ENCODE measurements at regions not wholly inside any gene's neighbourhood (a gene's known extent, or its start where the extent isn't known, plus 50 kb on each side); places are given as distances from the start of the nearest gene placed in this dataset.
"Not testable (repeated sequence)": the region's sequence is repeated elsewhere in the genome, so short reads cannot be mapped to it uniquely, and the experiment has no call there.

DNA sequence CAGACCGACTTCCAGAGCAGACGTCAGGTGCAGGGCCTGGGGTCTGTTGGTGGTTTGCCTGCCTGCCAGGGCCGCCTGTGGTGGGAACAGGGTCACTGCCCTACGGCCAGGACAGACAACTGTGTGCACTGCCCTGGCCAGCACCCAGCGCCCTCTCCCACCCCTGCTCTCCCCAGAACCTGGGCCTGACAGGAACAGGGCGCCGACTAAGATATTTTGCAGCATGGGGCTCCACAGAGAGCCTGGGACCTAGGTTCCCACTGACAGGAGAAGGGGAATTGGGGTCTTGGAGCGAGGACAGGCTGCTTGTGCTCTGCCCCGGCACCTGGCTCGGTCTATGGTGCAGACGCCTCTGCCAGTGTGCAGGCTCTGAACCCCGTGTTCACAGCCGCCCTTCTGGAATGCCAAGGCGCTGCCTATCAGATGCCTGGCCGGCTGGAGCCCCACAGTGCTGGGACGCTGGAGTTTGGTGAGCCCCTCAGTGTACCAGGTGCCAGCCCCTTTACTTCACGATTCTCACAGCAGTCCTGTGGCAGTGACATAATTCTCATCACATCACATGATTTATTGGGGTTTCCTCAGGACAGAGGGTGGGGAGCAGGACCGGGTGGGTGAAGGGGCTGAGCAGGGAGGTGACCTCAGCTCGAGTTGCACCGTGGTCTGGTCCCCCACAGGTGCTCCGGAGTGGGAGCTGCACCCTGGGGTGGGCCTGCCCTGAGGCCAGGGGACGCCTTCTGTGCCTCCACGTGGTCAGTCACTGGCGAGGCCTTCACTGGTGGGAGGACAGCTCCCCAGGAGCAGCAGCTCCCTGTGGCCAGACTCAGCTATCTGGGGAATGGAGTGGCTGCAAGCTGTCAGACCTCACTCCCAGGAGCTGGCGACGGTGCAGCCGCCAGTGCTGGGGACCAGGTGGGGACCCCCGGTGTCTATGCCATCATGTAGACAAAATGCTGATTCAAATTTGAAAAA lies 113.8 kb upstream of the LRPAP1 start:
- no peak for DNase-seq

DNA sequence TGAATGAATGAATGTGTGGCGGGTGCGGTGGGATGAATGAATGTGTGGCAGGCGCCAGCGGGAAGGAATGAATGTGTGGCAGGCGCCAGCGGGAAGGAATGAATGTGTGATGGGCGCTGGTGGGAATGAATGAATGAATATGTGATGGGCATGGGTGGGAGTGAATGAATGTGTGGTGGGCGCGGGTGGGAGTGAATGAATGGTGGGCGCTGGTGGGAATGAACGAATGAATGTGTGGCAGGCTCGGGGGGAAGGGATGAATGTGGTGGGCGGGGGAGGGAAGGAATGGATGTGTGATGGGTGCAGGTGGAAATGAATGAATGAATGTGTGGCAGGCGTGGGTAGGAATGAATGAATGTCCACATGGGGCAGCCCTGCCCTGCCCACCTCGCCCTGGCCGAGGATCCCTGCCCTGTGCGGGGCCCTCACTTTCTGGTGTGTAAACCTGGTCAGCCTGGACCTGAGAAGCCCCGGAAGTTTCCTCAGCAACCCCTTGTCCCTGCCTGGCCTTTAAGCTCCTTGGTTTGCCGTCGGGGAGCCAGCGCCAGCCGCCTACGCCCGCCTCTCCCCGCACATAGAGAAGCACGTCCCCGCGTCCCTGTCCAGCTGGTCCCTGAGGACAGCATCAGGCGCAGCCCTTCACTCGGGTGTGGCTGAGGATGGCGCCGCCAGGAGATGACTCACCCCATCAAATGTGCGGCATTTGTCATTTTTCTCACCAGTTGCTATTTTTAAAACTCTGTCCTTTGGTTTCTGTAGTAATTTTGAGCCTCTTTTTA lies 112.8 kb upstream of the LRPAP1 start:
- DNase-seq = no peak

DNA sequence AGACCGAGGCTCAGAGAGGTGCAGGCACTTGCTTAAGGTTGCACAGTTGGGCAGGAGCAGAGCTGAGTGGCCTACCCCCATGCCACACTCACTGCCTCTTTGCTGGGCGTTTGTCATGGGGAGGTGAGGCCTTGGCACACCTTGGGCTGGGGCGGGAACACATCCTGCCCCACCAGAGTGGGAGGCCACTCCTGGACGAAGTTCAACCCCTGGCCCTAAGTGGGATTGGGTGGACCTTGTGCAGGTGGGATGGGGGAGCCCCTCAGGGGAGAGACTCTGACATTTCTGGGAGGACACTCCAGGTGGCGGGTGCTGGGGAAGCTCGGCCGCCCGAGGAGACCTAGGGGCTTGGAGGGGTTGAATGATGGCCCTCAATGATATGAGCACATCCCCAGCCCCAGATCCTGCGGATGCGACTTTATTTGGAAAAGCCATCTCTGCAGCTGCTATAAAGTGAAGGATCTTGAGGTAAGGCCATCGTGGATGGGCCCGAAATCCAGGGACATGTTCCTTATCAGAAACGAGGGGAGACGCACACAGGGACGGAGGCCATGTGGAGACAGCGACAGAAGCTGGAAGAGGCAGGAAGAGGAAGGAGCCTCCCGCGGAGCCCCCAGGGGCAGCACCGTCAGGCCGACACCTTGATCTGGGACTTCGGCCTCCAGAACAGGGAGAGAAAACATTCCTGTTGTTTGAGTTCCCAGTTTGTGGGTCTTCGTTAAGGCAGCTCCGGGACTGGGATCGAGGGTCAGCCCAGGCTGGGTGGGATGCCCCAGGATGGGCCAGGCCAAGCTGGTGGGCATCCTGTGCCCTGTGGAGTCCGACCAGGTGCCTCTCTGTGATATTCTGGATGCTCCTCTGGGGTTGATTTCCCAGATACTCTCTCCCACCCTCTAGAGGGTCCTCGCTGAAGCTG lies 111.6 kb upstream of the LRPAP1 start:
- no peak for DNase-seq

DNA sequence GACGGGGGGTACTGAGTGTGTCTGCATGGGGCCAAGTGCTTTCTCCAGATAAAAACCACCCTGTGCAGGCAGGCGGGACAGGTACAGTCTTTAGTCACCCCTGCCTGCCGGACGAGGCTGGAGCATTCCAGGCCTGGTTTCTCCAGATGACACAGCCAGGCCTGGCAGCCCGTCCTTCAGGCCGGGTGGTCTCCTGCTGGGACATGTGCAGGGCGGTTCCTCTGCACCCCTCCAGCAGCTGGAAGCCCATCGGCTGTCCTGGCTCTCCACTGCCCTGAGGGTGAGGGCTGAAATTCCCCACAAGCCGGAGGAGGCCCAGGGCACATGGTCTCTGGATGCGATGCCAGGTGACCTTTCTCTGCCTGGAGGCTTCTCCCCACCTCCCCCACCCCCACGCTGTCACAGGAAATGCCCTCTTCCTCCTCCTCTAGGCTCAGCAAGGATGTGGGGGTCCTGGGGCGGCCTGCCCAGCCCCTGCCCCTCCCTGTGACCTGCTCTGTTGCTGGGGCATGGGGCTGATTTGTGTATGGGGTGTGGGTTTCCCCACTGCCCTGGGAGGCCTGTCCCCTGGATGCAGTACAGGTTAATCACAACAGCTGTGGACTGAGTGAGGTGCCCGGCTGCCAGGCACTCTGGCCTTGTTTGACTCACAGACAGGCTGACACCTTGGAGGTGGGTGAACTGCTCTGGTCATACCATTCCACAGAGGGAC lies 110.7 kb upstream of the LRPAP1 start:
- DNase-seq = no peak

DNA sequence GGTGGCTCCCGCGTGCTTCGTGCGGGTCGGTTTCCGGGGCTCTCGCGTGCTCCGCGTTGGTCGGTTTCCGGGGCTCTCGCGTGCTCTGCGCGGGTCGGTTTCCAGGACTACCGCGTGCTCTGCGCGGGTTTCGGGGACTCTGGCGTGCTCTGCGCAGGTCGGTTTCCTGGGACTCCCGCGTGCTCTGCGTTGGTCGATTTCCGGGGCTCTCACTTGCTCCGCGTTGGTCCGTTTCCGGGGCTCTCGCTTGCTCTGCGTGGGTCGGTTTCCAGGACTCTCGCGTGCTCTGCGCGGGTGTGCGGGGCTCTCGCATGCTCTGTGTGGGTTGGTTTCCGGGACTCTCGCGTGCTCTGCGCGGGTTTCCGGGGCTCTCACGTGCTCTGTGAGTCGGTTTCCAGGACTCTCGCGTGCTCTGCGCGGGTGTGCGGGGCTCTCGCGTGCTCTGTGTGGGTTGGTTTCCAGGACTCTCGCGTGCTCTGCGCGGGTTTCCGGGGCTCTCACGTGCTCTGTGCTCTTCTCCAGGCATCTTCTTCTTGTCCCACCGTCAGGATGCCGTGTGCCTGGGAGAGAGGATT lies 109.9 kb upstream of the LRPAP1 start:
- DNase-seq = no peak

DNA sequence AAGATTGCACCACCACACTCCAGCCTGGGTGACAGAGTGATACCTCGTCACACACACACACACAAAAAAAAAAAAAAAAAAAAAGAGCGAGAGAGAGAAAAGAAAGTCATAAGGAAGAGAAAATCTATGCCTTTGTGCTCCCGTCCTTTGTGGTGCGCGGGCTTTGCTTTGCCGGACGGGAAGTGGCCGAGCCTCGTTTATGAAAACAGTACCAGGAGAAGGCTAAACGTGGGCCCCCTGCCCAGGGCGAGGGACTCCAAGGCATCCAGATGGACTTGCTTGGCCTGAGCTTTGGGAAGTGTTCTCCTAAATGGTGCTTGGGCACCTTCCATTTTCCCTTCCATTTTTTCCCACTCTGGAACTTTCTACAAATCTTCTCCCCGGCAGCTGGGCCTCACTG lies 109.3 kb upstream of the LRPAP1 start:
- DNase-seq = no peak

DNA sequence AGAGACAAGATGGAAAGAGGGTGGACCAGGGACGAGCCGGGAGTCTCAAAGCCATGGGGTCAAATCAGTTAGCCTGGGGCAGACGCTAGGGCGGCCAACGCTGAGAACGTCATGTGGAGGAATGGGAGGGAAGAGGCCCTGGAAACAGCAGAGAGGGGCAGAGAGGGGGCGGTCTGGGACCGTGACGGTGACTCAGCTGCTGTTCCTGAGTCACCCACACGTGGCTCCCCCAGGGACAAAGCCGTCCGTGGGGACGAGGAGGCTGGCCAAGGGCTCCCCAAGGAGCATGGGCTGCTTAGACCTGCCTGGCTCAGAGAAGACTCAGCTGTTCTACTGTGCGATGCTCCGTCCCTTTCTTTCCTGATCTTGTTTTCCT lies 108.4 kb upstream of the LRPAP1 start:
- DNase-seq = no peak

DNA sequence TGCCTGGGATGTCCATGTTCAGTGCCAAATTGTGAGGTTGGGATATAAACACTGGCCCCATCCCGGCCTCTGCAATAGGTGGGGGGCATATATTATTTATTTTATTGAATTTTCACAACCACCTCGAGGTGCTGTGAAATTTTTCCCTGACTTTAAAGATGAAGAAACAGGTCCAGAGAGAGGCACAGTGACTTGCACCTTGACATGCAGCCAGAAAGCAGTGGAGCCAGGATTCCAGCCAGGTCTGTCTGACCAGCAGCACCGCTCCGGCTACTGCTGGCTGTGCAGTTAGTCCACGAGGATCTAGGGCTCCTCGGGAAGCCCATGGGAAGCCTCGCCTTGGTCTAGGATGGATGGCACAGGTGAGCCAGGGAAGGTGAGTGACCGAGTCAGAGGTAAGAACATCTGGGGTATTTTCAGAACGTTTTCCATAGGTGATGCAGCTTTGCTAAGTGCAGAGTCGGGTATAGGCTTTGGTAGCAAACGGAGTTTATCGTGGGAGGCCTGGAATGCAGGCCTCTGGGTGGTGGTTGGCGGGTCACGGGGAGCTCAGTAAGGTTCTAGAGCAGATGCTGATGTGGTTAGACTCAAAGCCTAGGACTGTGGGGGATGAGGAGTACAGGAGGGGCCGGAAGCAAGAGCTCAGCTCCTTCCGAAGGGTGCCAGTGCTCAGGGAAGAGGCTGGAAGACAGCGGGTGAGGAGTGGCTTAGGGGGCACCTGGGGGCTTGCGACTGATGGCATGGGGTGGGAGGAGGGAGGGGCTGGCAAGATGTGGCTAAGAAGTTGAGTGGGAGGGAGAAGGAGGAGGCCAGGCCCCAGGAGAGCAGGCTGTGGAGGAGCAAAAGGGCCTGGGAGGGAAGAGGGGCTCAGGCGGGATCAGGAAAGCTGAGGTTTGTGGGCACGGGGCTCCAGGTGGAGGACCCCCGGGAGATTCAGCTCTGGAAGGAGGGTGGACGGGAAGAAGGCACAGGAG lies 107.7 kb upstream of the LRPAP1 start:
- no peak for DNase-seq

DNA sequence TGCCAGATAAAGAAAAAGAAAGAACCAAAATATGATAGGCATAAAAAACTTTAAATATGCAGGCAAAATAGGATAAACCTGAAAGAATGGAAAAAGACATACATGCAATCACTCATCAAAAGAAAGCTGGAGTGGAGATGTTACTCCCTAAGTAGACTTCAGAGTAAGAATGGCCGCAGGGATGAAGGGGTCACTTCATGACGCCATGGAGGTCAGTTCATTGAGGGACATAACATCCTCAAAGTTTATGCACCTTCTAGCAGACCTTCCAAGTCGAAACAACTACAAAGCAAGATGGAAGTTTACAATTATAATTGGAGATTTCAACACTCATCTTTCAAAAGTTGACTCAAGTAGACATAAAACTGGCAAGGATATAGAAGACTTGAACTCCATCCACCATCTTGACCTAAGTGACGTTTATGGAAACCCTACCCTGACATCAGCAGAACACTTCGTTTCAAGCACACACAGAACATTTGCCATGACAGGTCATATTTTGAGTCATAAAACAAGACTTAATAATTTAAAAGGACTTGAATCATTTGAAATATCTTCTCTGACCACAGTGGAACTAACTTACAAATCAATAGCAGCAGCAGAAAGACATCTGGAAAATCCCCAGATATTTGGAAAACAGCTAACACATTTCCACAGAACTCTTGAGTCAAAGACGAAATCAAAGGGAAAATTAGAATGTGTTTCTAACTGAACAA lies 106.0 kb upstream of the LRPAP1 start:
- no peak for DNase-seq

DNA sequence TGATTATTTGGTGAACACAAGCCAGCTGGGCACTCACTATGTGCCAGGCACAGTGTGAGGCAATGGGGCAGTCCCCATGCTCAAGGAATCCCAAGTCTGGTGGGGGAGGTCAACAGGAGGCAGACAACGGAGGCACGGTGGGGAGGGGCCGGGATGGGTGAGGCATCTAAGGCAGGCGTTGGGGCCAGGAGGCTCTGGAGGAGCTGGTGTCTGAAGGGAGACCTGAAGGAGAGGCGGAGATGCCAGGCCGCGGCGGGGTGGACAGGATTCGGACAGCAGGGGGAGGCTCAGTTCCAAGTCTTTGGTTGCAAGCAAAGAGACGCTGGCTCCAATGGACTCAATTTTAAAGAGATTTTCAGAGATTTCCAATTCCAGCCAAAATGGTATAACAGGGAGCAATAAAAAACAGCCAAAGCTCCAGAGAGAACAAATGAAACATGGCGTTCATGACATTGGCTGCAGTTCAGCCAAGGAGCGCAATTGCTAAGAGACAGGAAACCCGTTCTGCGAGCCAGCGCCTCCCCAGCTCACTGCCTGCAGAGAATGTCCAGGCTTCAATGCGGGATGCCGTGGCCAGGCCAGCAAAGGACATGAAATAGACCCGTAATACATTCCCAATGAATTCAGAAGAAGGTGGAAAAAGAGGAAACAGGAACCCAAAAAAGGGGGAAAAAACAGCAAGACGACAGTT lies 105.2 kb upstream of the LRPAP1 start:
- DNase-seq = no peak

DNA sequence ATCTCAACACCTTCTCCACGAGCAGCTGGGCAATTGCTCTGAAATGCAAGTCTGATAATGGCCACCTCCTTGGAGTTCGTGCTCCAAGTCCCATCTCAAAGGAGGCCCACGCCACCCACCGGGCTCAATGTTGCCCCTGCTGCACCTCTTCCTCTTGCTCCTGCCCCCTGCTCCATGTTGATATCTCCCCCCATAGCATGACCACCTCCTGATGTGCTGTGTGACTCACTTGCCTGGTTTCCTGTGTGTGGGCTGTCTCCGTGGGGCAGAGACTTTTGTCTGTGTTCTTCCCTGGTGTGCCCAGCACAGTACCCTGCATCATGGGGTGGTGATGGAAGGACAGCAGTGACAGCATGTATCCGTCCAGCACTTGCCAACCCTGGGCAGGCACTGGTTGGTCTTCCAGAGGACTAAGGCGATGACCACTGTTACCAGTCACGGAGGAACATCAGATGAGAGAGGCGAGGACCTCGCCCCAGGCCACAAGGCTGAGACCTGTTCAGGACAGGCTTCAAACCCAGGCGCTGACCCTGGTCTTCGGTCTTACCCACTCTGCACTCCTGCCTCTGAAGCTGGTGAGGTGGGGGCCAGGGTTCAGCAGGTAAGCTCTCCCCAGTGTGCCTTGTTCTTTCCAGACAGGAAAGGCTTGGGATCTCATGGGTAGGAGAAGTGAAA lies 104.6 kb upstream of the LRPAP1 start:
- no peak for DNase-seq

DNA sequence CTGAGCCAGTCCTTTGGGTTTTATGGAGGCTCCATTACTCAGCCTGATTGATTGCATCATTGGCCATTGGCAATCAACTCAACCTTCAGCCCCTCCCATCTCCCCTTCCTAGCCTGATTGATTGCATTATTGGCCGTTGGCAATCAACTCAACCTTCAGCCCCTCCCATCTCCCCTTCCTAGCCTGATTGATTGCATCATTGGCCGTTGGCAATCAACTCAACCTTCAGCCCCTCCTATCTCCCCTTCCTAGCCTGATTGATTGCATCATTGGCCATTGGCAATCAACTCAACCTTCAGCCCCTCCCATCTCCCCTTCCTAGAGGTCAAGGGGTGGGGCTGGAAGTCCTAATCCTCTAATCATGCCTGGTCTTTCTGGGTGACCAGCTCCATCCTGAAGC lies 103.8 kb upstream of the LRPAP1 start:
- not testable (repeated sequence) for DNase-seq

DNA sequence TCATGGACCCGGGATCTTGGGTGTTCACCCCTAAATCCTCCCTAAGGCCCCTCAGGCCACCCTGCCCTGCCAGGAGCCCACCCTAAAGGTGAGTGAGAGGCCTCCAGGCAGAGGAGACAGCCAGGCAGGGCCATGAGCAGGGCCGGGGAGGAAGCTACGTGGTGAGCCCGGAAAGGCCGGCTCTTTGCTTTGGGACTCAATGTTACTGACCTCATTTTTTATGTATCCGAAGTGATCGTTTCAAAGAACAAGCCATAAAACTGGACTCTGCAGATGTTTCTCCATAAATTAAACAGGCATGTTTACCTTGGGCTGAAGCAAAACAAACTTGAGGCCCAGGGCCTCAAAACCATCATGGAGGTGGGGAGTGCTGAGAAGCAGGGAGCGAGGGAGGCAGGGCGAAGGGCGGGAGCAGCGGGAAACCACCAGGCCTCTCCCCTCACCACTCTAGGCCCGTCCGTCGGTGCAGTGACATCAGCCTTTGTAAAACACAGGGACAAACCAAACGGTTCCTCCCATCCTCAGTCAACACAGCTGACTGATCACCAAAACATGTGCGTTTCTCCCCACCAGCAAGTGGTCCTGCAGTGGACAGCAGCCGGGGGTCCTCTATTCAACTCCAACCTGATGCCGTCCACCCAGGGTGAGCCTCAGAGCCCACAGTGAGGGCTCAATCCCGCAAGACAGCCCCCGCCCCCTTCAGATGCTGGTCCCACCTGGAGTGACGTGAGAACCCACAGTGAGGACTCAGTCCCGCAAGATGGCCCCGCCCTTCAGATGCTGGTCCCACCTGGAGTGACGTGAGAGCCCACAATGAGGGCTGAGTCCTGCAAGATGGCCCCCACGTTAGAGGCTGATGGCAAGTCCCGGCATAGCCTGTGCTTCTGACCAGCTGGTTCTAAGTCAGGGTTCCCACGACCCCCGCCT lies 102.9 kb upstream of the LRPAP1 start:
- no peak for DNase-seq

DNA sequence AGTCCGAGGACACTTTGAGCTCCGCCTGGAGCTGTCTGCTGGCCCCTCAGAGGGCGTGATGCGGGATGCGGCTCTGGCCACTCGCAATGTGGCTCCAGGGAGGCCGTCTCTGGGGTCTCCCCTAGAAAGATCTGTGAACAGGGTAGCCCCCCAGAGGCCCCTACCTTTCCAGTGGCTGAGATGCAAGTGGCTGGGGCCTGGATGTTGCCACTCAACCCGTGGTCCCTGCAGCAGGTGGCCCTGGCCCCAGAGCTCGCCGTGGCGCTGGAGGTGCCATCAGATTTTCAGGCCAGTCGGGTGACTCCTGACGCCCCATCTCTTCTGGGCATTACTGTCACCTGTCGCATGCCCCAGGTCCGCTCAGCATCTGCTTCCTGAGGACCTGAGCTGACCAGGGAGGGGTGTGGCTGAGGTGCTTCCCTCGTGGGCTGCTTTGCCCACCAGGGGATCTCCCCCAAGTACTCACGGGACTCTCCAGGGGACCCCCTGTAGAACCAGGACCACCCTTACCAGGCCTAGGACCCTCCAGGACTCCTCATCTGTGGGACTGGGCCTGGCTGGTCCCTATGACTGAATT lies 102.1 kb upstream of the LRPAP1 start:
- DNase-seq = no peak

DNA sequence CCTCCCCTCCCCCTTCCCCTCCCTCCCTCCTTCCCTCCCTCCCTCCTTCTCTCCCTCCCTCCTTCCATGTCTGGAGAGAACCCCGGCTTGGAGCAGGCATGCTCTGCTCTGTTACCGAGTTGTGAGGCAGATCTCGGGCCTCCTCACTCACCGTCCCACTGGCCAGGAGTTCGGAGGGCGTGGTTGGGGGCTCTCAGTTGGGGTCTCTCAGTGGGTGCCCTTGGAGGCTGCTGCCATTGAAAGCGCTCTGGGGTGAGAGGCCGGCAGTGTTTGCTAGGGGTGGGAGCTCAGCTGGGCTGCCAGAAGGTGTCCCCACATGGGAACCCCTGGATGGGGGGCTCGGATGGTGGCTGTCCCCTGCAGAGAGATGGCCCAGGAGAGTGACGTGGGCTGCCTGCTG lies 101.1 kb upstream of the LRPAP1 start:
- DNase-seq = not testable (repeated sequence)

DNA sequence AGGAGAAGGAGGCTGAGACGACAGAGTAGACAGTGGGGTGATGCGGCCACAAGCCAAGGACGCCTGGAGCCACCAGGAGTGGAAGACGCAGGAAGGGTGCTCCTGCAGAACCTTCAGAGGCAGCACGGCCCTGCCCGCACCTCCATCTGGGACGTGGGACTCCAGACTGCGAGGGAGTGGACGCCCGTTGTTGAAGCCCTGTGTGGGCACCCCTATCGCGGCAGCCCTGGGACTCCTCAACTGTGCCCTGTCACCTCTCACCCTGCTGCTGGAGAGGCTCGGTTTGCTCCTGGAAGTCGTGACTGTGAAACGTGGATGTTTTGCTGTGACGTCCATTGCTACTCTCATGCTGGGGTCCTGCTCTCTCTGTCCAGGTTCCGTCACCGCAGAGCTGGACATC lies 100.6 kb upstream of the LRPAP1 start:
- not testable (repeated sequence) for DNase-seq

Measured in DMS 273 treated with DMSO at 0.1 percent for 48 hours (cell line).